ENCODE measurements at regions not wholly inside any gene's neighbourhood (a gene's known extent, or its start where the extent isn't known, plus 50 kb on each side); places are given as distances from the start of the nearest gene placed in this dataset.

- no peak overlapping the region for H3K4me2 ChIP-seq (ENCODE audit: insufficient read depth, low read length)
- H3K27me3 ChIP-seq (ENCODE audit: insufficient read depth, low read length): peaks cover 8% of the 10 kb centered on the region
- H3K36me3 ChIP-seq (ENCODE audit: insufficient read depth, low read length): no peaks in the 10 kb centered on the region
- H3K4me1 ChIP-seq (ENCODE audit: insufficient read depth, low read length): no peaks in the 10 kb centered on the region
- H2AFZ ChIP-seq (ENCODE audit: low read length): no peak overlapping the region
- H3K79me2 ChIP-seq (ENCODE audit: insufficient read depth, low read length): no peaks in the 10 kb centered on the region
- no peaks in the 10 kb centered on the region for H4K20me1 ChIP-seq (ENCODE audit: insufficient read depth, low read length)
- no peak overlapping the region for H3K27ac ChIP-seq (ENCODE audit: low read depth, low read length)
- no peak overlapping the region for H3K4me3 ChIP-seq (ENCODE audit: insufficient read depth, low read length)
- DNase-seq (ENCODE audit: insufficient read length, low spot score, missing footprints): peak; percentile 51
- TF ChIP-seq CTCF (IDR thresholded peaks at IDR 0.05; ENCODE audit: extremely low read depth, low read depth, low read length): no peak
- H3K9me3 ChIP-seq (ENCODE audit: low read depth, low read length): no peaks in the 10 kb centered on the region
These were observed 85.3 kb upstream of the NKX1-1 start for GRCh38 chr4:1491328-1492141.

DNA sequence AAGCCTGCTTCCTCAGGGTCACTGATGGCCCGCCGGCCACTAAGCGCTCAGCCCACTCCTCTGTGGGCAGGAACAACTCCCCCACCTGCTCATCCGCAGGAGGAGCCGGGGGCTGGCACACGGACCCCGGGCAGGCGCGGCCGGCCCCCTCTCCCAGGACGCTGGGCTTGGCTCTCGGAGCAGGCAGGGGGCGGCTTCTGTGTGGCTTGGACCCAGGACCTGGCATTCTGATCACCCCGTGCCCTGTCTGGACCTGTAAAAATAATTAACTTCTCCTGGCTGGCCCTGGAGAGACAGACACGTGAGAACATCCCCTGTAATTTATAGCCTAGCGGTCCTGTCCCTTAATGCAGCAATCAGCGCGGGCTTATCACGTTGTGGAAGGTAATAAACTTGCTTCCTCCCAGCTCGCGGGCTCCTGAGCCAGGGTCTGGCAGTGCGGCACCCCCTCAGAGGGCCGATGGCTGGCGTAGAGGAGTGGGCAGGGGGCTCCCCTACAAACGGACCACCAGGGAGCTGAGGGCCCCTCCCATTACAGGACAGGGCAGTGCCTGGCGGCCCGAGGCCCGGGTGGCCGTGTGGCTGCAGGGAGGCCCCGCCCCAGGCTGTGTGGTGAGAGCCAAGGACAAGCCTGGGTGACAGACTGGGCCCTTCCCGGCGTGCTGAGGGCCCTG is 84.5 kb upstream of the NKX1-1 start:
- no peak overlapping the region for H2AFZ ChIP-seq (ENCODE audit: low read length)
- H3K4me3 ChIP-seq (ENCODE audit: insufficient read depth, low read length): no peak overlapping the region
- no peaks in the 10 kb centered on the region for H3K79me2 ChIP-seq (ENCODE audit: insufficient read depth, low read length)
- no peaks in the 10 kb centered on the region for H3K4me1 ChIP-seq (ENCODE audit: insufficient read depth, low read length)
- H4K20me1 ChIP-seq (ENCODE audit: insufficient read depth, low read length): no peaks in the 10 kb centered on the region
- no peaks in the 10 kb centered on the region for H3K36me3 ChIP-seq (ENCODE audit: insufficient read depth, low read length)
- TF ChIP-seq CTCF (IDR thresholded peaks at IDR 0.05; ENCODE audit: extremely low read depth, low read depth, low read length): no peak
- H3K4me2 ChIP-seq (ENCODE audit: insufficient read depth, low read length): no peak overlapping the region
- H3K27me3 ChIP-seq (ENCODE audit: insufficient read depth, low read length): peaks cover 8% of the 10 kb centered on the region
- no peak overlapping the region for H3K27ac ChIP-seq (ENCODE audit: low read depth, low read length)
- peak; percentile 68 for DNase-seq (ENCODE audit: insufficient read length, low spot score, missing footprints)
- peaks cover 3% of the 10 kb centered on the region for H3K9me3 ChIP-seq (ENCODE audit: low read depth, low read length)

- Histone ChIP-seq H3K36me3 (ENCODE audit: insufficient read depth, low read length) (no peaks in the 10 kb centered on the region), H2AFZ (ENCODE audit: low read length) (no peak overlapping the region), H3K27me3 (ENCODE audit: insufficient read depth, low read length) (peaks cover 8% of the 10 kb centered on the region), H3K79me2 (ENCODE audit: insufficient read depth, low read length) (no peaks in the 10 kb centered on the region), H3K27ac (ENCODE audit: low read depth, low read length) (no peak overlapping the region), H4K20me1 (ENCODE audit: insufficient read depth, low read length) (no peaks in the 10 kb centered on the region), H3K9me3 (ENCODE audit: low read depth, low read length) (peaks cover 3% of the 10 kb centered on the region), H3K4me3 (ENCODE audit: insufficient read depth, low read length) (no peak overlapping the region), H3K4me1 (ENCODE audit: insufficient read depth, low read length) (no peaks in the 10 kb centered on the region), H3K4me2 (ENCODE audit: insufficient read depth, low read length) (no peak overlapping the region)
- DNase-seq (ENCODE audit: insufficient read length, low spot score, missing footprints): peak; percentile 71
- no peak for TF ChIP-seq CTCF (IDR thresholded peaks at IDR 0.05; ENCODE audit: extremely low read depth, low read depth, low read length)
These were observed 83.9 kb upstream of the NKX1-1 start for GRCh38 chr4:1490011-1490653.

- Histone ChIP-seq H3K9me3 (ENCODE audit: low read depth, low read length) (peaks cover 3% of the 10 kb centered on the region), H3K27me3 (ENCODE audit: insufficient read depth, low read length) (peaks cover 8% of the 10 kb centered on the region), H3K27ac (ENCODE audit: low read depth, low read length) (no peak overlapping the region), H3K79me2 (ENCODE audit: insufficient read depth, low read length) (no peaks in the 10 kb centered on the region), H2AFZ (ENCODE audit: low read length) (no peak overlapping the region), H3K4me3 (ENCODE audit: insufficient read depth, low read length) (no peak overlapping the region), H3K36me3 (ENCODE audit: insufficient read depth, low read length) (no peaks in the 10 kb centered on the region), H4K20me1 (ENCODE audit: insufficient read depth, low read length) (no peaks in the 10 kb centered on the region), H3K4me1 (ENCODE audit: insufficient read depth, low read length) (no peaks in the 10 kb centered on the region), H3K4me2 (ENCODE audit: insufficient read depth, low read length) (no peak overlapping the region)
- no peak for TF ChIP-seq CTCF (IDR thresholded peaks at IDR 0.05; ENCODE audit: extremely low read depth, low read depth, low read length)
- no peak for DNase-seq (ENCODE audit: insufficient read length, low spot score, missing footprints)
These were observed 83.4 kb upstream of the NKX1-1 start for GRCh38 chr4:1489639-1489995.

Data from osteoblast (primary cell).